Stomach (tissue), 4 donors: ENCODE measurements at regions not wholly inside any gene's neighbourhood (a gene's known extent, or its start where the extent isn't known, plus 50 kb on each side); places are given as distances from the start of the nearest gene placed in this dataset.

Experiments
- CTCF ChIP-seq, 7 experiments: fragments of 450-650 bp in 4 of 7; fragments of 200-600 bp in 3 of 7; sonication (generic) in 3 of 7; IDR thresholded peaks; one replicate each; pipeline ENCODE4 v1.5.1; 2016 to 2019; ENCODE audit warnings: antibody characterized with exemption in 7 of 7, control low read depth in 2 of 7, mild to moderate bottlenecking in 1 of 7
- POLR2A ChIP-seq, 4 donors: fragments of 450-650 bp; IDR thresholded peaks; one replicate each; pipeline ENCODE4 v1.6.1; 2016; ENCODE audit warnings: antibody characterized with exemption in 4 of 4, control low read depth in 2 of 4, mild to moderate bottlenecking in 1 of 4, moderate library complexity in 1 of 4
- POLR2AphosphoS5 ChIP-seq, 3 donors: sonication (generic); formaldehyde crosslinking; IDR thresholded peaks; one replicate each; pipeline ENCODE4 v1.6.1; 2016; ENCODE audit warnings: antibody characterized with exemption in 3 of 3

GRCh38 chr9:22211588-22212360 lies 202.7 kb upstream of the CDKN2B start:
- no peak for TF ChIP-seq POLR2A (IDR thresholded peaks at IDR 0.05)
- no peak for TF ChIP-seq POLR2AphosphoS5 (IDR thresholded peaks at IDR 0.05)
- TF ChIP-seq CTCF (IDR thresholded peaks at IDR 0.05) = no peak
